ENCODE measurements at regions not wholly inside any gene's neighbourhood (a gene's known extent, or its start where the extent isn't known, plus 50 kb on each side); places are given as distances from the start of the nearest gene placed in this dataset.

GRCh38 chr10:131022369-131022768 lies 289.2 kb downstream of the TCERG1L start:
- no peak overlapping the region for H3K14ac ChIP-seq (replicated peaks; ENCODE audit: low read depth, low read length)
- dilution Hi-C loops (cut with HindIII; ENCODE audit: low sequenced_read_pairs, unreplicated experiment): no loop called here
- no peak overlapping the region for H2AK5ac ChIP-seq (ENCODE audit: low read depth, low read length)
- no peak overlapping the region for H3K27ac ChIP-seq (ENCODE audit: insufficient read depth, low read length)
- H3K4ac ChIP-seq (ENCODE audit: low read depth, low read length): no peak overlapping the region
- intact Hi-C loops (cut with micrococcal nuclease): no loop called here
- CTCF ChIA-PET: no interaction called here
- no peak overlapping the region for H2BK120ac ChIP-seq (ENCODE audit: low read depth, low read length)
- no peak for TF ChIP-seq NFE2L2 (IDR thresholded peaks at IDR 0.05; ENCODE audit: low read depth, low read length)
- no peak for TF ChIP-seq CTCF (conservative IDR thresholded peaks at IDR 0.05; ENCODE audit: low read depth, low read length)
- TF ChIP-seq MAFK (IDR thresholded peaks at IDR 0.05; ENCODE audit: low read depth, low read length): no peak
- no peak for TF ChIP-seq RCOR1 (IDR thresholded peaks at IDR 0.05; ENCODE audit: insufficient replicate concordance, low read length)
- TF ChIP-seq CHD1 (IDR thresholded peaks at IDR 0.05; ENCODE audit: low read depth, low read length): no peak
- no peak for TF ChIP-seq CEBPB (IDR thresholded peaks at IDR 0.05; ENCODE audit: low read depth, low read length)
- no peak for TF ChIP-seq RFX5 (IDR thresholded peaks at IDR 0.05; ENCODE audit: low read depth, low read length)
- TF ChIP-seq POLR2A (IDR thresholded peaks at IDR 0.05; ENCODE audit: low read depth, low read length): no peak
- no peak for TF ChIP-seq USF2 (IDR thresholded peaks at IDR 0.05; ENCODE audit: low read depth, low read length)
- TF ChIP-seq, protein P1, sequence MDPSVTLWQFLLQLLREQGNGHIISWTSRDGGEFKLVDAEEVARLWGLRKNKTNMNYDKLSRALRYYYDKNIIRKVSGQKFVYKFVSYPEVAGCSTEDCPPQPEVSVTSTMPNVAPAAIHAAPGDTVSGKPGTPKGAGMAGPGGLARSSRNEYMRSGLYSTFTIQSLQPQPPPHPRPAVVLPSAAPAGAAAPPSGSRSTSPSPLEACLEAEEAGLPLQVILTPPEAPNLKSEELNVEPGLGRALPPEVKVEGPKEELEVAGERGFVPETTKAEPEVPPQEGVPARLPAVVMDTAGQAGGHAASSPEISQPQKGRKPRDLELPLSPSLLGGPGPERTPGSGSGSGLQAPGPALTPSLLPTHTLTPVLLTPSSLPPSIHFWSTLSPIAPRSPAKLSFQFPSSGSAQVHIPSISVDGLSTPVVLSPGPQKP (IDR thresholded peaks at IDR 0.05; ENCODE audit: borderline replicate concordance, low read depth, low read length): no peak
- TF ChIP-seq MAZ (IDR thresholded peaks at IDR 0.05; ENCODE audit: borderline replicate concordance, low read depth, low read length): no peak
- no peak for TF ChIP-seq BHLHE40 (IDR thresholded peaks at IDR 0.05; ENCODE audit: low read depth, low read length)
- TF ChIP-seq FOS (IDR thresholded peaks at IDR 0.05; ENCODE audit: low read depth, low read length): no peak
- TF ChIP-seq RAD21 (IDR thresholded peaks at IDR 0.05; ENCODE audit: low read length): no peak
- no peak for TF ChIP-seq SMC3 (IDR thresholded peaks at IDR 0.05; ENCODE audit: low read depth, low read length)
- no peak for TF ChIP-seq MXI1 (IDR thresholded peaks at IDR 0.05; ENCODE audit: borderline replicate concordance, low read depth, low read length)
- ATAC-seq (ENCODE audit: low read depth) (no peak), DNase-seq (no peak)
- peaks cover 58% of the 10 kb centered on the region for H3K9me3 ChIP-seq (ENCODE audit: control insufficient read depth, insufficient read depth, low read length)
- no peak overlapping the region for H2BK20ac ChIP-seq (ENCODE audit: low read depth, low read length)
- H4K20me1 ChIP-seq (ENCODE audit: insufficient read depth, low read length): no peaks in the 10 kb centered on the region
- H3K9ac ChIP-seq (ENCODE audit: low read depth, low read length): no peak overlapping the region
- 75% methylated on average over 4 of the region's 10 CpGs; no CpG with 5 or more reads in 1 of the 2 experiments for WGBS, 2 experiments (ENCODE audit: extremely low coverage in 2 of 2, insufficient read length in 1 of 2)
- H3K79me1 ChIP-seq (ENCODE audit: low read depth in 1 of 2, low read length in 2 of 2): no peaks in the 10 kb centered on the region
- POLR2A ChIA-PET (ENCODE audit: unreplicated experiment): no interaction called here
- H2BK15ac ChIP-seq (ENCODE audit: low read depth, low read length): no peak overlapping the region
- H3K27me3 ChIP-seq (ENCODE audit: control insufficient read depth, insufficient read depth, low read length): no peaks in the 10 kb centered on the region
- H3K4me2 ChIP-seq (ENCODE audit: low read depth, low read length): no peak overlapping the region
- no peak overlapping the region for H2AK9ac ChIP-seq (replicated peaks; ENCODE audit: low read depth, low read length, poor library complexity)
- H3K23ac ChIP-seq (ENCODE audit: low read depth, low read length): no peak overlapping the region
- no peak overlapping the region for H4K5ac ChIP-seq (ENCODE audit: low read depth, low read length)
- BruUV-seq (replicated peaks): no TSS peak
- peak overlapping the region; percentile 21 for H2AFZ ChIP-seq (replicated peaks; ENCODE audit: low read length, poor library complexity)
- no peak overlapping the region for H2BK5ac ChIP-seq (ENCODE audit: low read depth, low read length, poor library complexity, severe bottlenecking)
- in situ Hi-C loops (cut with MboI; ENCODE audit: low sequenced_read_pairs): no loop called here
- H4K91ac ChIP-seq (ENCODE audit: insufficient read depth, low read depth, low read length): no peak overlapping the region
- no peaks in the 10 kb centered on the region for H3K36me3 ChIP-seq (ENCODE audit: control insufficient read depth, insufficient read depth, low read length)
- no peaks in the 10 kb centered on the region for H3K9me1 ChIP-seq (ENCODE audit: insufficient read depth, low read length)
- H3K56ac ChIP-seq (ENCODE audit: extremely low read depth, insufficient read depth, low read length): no peak overlapping the region
- H3K4me1 ChIP-seq (ENCODE audit: control insufficient read depth, insufficient read depth, low read length): no peaks in the 10 kb centered on the region
- H3K4me3 ChIP-seq (ENCODE audit: insufficient read depth, low read depth, low read length): no peak overlapping the region
- H3K18ac ChIP-seq (ENCODE audit: low read depth, low read length): no peak overlapping the region
- H4K8ac ChIP-seq (ENCODE audit: low read depth in 2 of 2, low read length in 2 of 2): no peak overlapping the region
